Progenitor cell of endocrine pancreas (in vitro differentiated cells): ENCODE measurements at regions not wholly inside any gene's neighbourhood (a gene's known extent, or its start where the extent isn't known, plus 50 kb on each side); places are given as distances from the start of the nearest gene placed in this dataset.

ENCODE experiments used
- DNase-seq: peaks from one replicate; pipeline ENCODE4 v3.0.0; 2021; ENCODE audit warnings: low spot score; ENCODE audit not compliant: unreplicated experiment
- H3K27ac Mint-ChIP-seq: 2 replicates; pipeline ENCODE4 v1.8.0; 2021; ENCODE audit warnings: mild to moderate bottlenecking, moderate library complexity, mixed read lengths
- H3K27me3 Mint-ChIP-seq: 2 replicates; pipeline ENCODE4 v1.8.0; 2021; ENCODE audit warnings: mixed read lengths
- H3K36me3 Mint-ChIP-seq: 2 replicates; pipeline ENCODE4 v1.8.0; 2022; ENCODE audit warnings: mixed read lengths; ENCODE audit not compliant: insufficient read depth
- H3K4me1 Mint-ChIP-seq: 2 replicates; pipeline ENCODE4 v1.8.0; 2021; ENCODE audit warnings: low read depth, mixed read lengths
- H3K4me3 Mint-ChIP-seq: 2 replicates; pipeline ENCODE4 v1.8.0; 2021; ENCODE audit warnings: low read depth, mild to moderate bottlenecking, moderate library complexity, mixed read lengths
- H3K9me3 Mint-ChIP-seq: 2 replicates; pipeline ENCODE4 v1.8.0; 2021; ENCODE audit warnings: low read depth, mixed read lengths
- CTCF ChIP-seq: fragments of 200-600 bp; sonication (generic); IDR thresholded peaks from one replicate; pipeline ENCODE4 v1.5.0; 2021; ENCODE audit warnings: antibody characterized with exemption, mild to moderate bottlenecking; ENCODE audit not compliant: unreplicated experiment

- H3K9me3 Mint-ChIP-seq = no peaks in the 10 kb centered on the region
These were observed 147.1 kb downstream of the URI1 start for GRCh38 chr19:30089086-30089665.

GRCh38 chr19:30090476-30090875 is 148.4 kb downstream of the URI1 start:
- no peaks in the 10 kb centered on the region for H3K9me3 Mint-ChIP-seq
- no peak for TF ChIP-seq CTCF
- no peak overlapping the region for H3K27ac Mint-ChIP-seq
- H3K36me3 Mint-ChIP-seq = no peaks in the 10 kb centered on the region
- no peak overlapping the region for H3K4me3 Mint-ChIP-seq
- H3K4me1 Mint-ChIP-seq = no peaks in the 10 kb centered on the region
- H3K27me3 Mint-ChIP-seq = peaks cover 12% of the 10 kb centered on the region
- DNase-seq = no peak

More at GRCh38 chr19:30089086-30089665, 147.1 kb downstream of the URI1 start:
- peaks cover 11% of the 10 kb centered on the region for H3K27me3 Mint-ChIP-seq
- H3K4me1 Mint-ChIP-seq = no peaks in the 10 kb centered on the region
- H3K27ac Mint-ChIP-seq = no peak overlapping the region
- TF ChIP-seq CTCF = no peak
- H3K36me3 Mint-ChIP-seq = no peaks in the 10 kb centered on the region
- no peak for DNase-seq
- H3K4me3 Mint-ChIP-seq = no peak overlapping the region

GRCh38 chr19:30090963-30091362 is 148.9 kb downstream of the URI1 start:
- Mint-ChIP-seq H3K36me3 (no peaks in the 10 kb centered on the region), H3K27ac (no peak overlapping the region), H3K27me3 (peaks cover 12% of the 10 kb centered on the region), H3K9me3 (no peaks in the 10 kb centered on the region), H3K4me1 (no peaks in the 10 kb centered on the region), H3K4me3 (no peak overlapping the region)
- no peak for DNase-seq
- no peak for TF ChIP-seq CTCF

- Mint-ChIP-seq H3K36me3 (no peaks in the 10 kb centered on the region), H3K27me3 (peaks cover 12% of the 10 kb centered on the region), H3K27ac (no peak overlapping the region), H3K9me3 (no peaks in the 10 kb centered on the region), H3K4me1 (no peaks in the 10 kb centered on the region), H3K4me3 (no peak overlapping the region)
- DNase-seq = no peak
- TF ChIP-seq CTCF = no peak
These were observed 149.4 kb downstream of the URI1 start for GRCh38 chr19:30091456-30091855.

DNA sequence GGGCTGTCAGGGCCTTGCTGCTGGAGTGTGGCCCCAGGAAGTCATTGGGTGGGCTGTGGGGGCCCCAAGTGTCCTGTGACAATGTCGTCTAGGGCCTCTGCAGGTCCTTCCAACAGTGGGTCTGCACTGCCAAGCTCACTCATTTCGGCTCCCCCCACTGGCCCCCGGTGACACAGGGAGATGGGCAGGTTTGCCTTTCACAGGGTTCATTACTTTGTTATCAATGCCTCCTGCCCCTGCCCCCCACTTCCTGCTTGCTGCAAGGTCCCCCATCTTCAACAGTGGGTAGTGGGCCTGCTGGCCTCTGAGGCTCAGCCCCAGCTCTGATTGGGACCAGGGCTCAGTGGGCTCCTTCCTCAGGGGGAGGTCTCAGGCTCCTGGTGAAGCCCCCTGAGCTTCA is 149.8 kb downstream of the URI1 start:
- H3K4me3 Mint-ChIP-seq = no peak overlapping the region
- no peak overlapping the region for H3K27ac Mint-ChIP-seq
- peaks cover 12% of the 10 kb centered on the region for H3K27me3 Mint-ChIP-seq
- H3K36me3 Mint-ChIP-seq = no peaks in the 10 kb centered on the region
- no peak for TF ChIP-seq CTCF
- H3K4me1 Mint-ChIP-seq = no peaks in the 10 kb centered on the region
- H3K9me3 Mint-ChIP-seq = no peaks in the 10 kb centered on the region
- no peak for DNase-seq
